ENCODE measurements at regions not wholly inside any gene's neighbourhood (a gene's known extent, or its start where the extent isn't known, plus 50 kb on each side); places are given as distances from the start of the nearest gene placed in this dataset.

DNA sequence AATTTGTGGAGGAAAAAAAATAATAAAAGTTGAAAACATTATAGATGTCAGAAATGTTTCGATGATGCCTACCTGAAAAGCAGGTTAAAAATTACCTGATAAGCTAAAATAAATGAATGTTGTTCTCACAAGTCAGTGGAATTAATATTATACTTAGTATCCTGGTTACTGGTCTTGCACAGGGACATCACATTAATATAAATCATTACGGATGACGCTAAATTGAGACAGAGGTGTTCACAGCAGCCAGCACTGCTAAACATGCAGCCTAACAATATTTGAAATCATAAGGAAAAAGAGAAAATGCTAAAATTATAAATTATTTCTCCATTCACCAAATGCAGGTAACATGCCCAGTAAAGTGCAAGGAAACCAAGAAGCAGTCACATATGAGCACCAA is 1130.0 kb downstream of the STPG2 start:
- DNase-seq (ENCODE audit: low read depth in 1 of 2, low spot score in 1 of 2), result no peak
- Histone ChIP-seq H3K27ac (replicated peaks) (no peak overlapping the region), H3K4me3 (replicated peaks; ENCODE audit: insufficient read depth, low read length) (no peak overlapping the region), H3K27me3 (ENCODE audit: insufficient read depth, poor library complexity, severe bottlenecking) (no peaks in the 10 kb centered on the region)
- TF ChIP-seq, protein P1, sequence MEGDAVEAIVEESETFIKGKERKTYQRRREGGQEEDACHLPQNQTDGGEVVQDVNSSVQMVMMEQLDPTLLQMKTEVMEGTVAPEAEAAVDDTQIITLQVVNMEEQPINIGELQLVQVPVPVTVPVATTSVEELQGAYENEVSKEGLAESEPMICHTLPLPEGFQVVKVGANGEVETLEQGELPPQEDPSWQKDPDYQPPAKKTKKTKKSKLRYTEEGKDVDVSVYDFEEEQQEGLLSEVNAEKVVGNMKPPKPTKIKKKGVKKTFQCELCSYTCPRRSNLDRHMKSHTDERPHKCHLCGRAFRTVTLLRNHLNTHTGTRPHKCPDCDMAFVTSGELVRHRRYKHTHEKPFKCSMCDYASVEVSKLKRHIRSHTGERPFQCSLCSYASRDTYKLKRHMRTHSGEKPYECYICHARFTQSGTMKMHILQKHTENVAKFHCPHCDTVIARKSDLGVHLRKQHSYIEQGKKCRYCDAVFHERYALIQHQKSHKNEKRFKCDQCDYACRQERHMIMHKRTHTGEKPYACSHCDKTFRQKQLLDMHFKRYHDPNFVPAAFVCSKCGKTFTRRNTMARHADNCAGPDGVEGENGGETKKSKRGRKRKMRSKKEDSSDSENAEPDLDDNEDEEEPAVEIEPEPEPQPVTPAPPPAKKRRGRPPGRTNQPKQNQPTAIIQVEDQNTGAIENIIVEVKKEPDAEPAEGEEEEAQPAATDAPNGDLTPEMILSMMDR (IDR thresholded peaks at IDR 0.05; ENCODE audit: insufficient read depth, low read length), result no peak
- TF ChIP-seq, protein P2, sequence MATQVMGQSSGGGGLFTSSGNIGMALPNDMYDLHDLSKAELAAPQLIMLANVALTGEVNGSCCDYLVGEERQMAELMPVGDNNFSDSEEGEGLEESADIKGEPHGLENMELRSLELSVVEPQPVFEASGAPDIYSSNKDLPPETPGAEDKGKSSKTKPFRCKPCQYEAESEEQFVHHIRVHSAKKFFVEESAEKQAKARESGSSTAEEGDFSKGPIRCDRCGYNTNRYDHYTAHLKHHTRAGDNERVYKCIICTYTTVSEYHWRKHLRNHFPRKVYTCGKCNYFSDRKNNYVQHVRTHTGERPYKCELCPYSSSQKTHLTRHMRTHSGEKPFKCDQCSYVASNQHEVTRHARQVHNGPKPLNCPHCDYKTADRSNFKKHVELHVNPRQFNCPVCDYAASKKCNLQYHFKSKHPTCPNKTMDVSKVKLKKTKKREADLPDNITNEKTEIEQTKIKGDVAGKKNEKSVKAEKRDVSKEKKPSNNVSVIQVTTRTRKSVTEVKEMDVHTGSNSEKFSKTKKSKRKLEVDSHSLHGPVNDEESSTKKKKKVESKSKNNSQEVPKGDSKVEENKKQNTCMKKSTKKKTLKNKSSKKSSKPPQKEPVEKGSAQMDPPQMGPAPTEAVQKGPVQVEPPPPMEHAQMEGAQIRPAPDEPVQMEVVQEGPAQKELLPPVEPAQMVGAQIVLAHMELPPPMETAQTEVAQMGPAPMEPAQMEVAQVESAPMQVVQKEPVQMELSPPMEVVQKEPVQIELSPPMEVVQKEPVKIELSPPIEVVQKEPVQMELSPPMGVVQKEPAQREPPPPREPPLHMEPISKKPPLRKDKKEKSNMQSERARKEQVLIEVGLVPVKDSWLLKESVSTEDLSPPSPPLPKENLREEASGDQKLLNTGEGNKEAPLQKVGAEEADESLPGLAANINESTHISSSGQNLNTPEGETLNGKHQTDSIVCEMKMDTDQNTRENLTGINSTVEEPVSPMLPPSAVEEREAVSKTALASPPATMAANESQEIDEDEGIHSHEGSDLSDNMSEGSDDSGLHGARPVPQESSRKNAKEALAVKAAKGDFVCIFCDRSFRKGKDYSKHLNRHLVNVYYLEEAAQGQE (IDR thresholded peaks at IDR 0.05; ENCODE audit: insufficient replicate concordance, low read depth), result no peak
- TF ChIP-seq GABPA (IDR thresholded peaks at IDR 0.05; ENCODE audit: low read depth) (no peak), SPI1 (IDR thresholded peaks at IDR 0.05; ENCODE audit: borderline replicate concordance, low read depth) (no peak), POLR2AphosphoS5 (IDR thresholded peaks at IDR 0.05; ENCODE audit: low read depth) (no peak)

DNA sequence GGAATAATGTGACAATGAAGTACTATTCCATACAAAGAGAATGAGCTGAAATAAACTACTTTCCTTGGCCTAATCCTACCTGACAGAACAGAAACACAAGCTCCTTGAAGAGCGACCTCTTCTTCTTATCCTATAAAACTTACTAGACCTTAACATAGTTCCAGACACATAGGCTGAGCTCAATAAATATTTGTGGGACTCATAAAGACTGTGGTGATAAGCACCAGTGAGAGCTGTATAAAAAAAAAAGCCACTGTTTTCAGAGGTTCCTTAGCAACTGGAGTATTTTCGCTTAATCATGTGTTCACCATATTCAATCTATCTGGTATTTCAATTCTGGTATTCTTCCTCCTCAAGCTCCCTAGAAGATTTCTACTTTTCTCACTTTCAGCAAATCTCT is 1129.6 kb downstream of the STPG2 start:
- TF ChIP-seq GABPA (IDR thresholded peaks at IDR 0.05; ENCODE audit: low read depth), result no peak
- TF ChIP-seq, protein P1 (IDR thresholded peaks at IDR 0.05; ENCODE audit: insufficient read depth, low read length), result no peak
- TF ChIP-seq POLR2AphosphoS5 (IDR thresholded peaks at IDR 0.05; ENCODE audit: low read depth), result no peak
- no peak for TF ChIP-seq SPI1 (IDR thresholded peaks at IDR 0.05; ENCODE audit: borderline replicate concordance, low read depth)
- TF ChIP-seq, protein P2 (IDR thresholded peaks at IDR 0.05; ENCODE audit: insufficient replicate concordance, low read depth), result no peak
- H3K27me3 ChIP-seq (ENCODE audit: insufficient read depth, poor library complexity, severe bottlenecking), result no peaks in the 10 kb centered on the region
- no peak for DNase-seq (ENCODE audit: low read depth in 1 of 2, low spot score in 1 of 2)

DNA sequence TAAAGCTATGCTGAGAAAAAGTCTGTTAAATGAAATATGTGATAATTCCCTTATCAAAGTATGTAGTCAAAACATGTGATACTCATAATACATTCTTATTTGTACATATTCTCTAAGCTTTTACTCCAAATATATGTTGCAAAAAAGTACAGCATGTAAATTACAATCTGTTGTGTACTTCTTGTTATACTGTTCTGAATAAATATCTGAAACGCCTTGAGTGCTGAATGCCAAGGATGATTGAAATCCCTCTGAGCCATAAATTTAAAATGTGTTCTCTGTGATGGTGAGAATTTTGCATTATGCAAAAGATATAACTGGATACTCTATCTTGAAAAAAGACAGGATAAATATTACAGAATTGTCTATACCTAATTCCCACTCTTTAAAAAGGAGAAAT is 1128.0 kb downstream of the STPG2 start:
- no peak overlapping the region for H3K27ac ChIP-seq (replicated peaks)
- TF ChIP-seq SPI1 (IDR thresholded peaks at IDR 0.05; ENCODE audit: borderline replicate concordance, low read depth), result no peak
- TF ChIP-seq GABPA (IDR thresholded peaks at IDR 0.05; ENCODE audit: low read depth), result no peak
- TF ChIP-seq POLR2AphosphoS5 (IDR thresholded peaks at IDR 0.05; ENCODE audit: low read depth), result no peak
- TF ChIP-seq, protein P1 (IDR thresholded peaks at IDR 0.05; ENCODE audit: insufficient read depth, low read length), result no peak
- no peak for DNase-seq (ENCODE audit: low read depth in 1 of 2, low spot score in 1 of 2)
- no peak overlapping the region for H3K4me3 ChIP-seq (replicated peaks; ENCODE audit: insufficient read depth, low read length)
- H3K27me3 ChIP-seq (ENCODE audit: insufficient read depth, poor library complexity, severe bottlenecking), result no peaks in the 10 kb centered on the region

More for the DNA sequence above, 1129.6 kb downstream of the STPG2 start:
- H3K4me3 ChIP-seq (replicated peaks; ENCODE audit: insufficient read depth, low read length), result no peak overlapping the region
- no peak overlapping the region for H3K27ac ChIP-seq (replicated peaks)

All from HL-60 (cell line).